GM21367 (cell line): ENCODE measurements at regions not wholly inside any gene's neighbourhood (a gene's known extent, or its start where the extent isn't known, plus 50 kb on each side); places are given as distances from the start of the nearest gene placed in this dataset.
"Not testable (repeated sequence)": the region's sequence is repeated elsewhere in the genome, so short reads cannot be mapped to it uniquely, and the experiment has no call there.

Experiments
- ATAC-seq: cut with Tn5 transposase; IDR thresholded peaks from one replicate; pipeline ENCODE4 v1.9.1; 2021; ENCODE audit not compliant: unreplicated experiment

DNA sequence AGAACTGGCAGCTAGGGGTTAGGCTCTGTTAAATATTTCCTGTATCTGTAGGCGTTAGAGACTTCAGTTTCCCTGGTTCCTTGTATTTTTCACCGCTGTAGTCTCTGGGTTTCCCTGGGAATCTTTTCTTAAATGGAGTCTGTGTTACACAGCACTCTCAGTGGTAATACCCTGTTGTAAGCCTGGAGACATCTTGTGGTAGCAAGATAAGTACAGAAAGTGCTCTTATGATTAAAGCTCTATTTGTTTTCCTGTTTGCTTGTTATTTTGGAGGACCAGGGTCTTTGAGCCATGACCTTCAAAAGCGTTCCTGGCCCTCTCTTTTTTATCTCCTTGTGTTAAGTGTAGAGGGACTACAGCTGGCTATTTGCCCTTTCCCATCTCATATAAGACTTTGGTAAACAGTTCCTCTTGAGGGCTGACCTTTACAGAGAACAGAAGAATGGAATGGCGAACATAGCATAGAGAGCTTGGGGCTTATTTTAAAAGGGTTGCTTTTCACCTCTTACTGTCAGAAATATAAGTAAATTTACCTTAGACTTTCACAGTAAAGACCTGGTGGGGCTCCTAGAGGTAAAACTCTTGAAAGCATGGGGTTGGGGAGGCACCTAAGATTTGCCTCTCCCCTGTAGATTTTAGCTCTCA is 782.5 kb downstream of the FAT4 start:
- ATAC-seq, result no peak

DNA sequence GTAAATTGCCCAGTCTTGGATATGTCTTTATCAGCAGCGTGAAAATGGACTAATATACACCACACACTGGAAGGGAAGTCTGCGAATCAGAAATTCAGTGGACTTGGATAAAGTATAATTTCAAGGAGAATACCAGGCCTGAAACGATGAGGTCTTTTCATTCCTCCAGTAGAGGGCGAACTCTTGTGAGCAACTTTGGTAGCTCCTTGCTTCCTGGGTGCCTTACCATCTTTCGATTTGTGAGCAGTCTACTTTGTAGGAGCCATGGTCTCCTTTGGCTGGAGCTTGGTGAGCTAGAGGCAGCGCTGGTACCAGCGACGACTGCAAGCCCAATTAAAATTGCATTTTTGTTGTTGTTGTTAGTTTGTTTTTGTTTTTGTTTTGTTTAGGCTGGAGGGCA is 791.9 kb downstream of the FAT4 start:
- ATAC-seq, result no peak

GRCh38 chr4:126109836-126110235 is 795.1 kb downstream of the FAT4 start:
- ATAC-seq, result no peak

GRCh38 chr4:126113058-126113457 is 798.3 kb downstream of the FAT4 start:
- no peak for ATAC-seq

DNA sequence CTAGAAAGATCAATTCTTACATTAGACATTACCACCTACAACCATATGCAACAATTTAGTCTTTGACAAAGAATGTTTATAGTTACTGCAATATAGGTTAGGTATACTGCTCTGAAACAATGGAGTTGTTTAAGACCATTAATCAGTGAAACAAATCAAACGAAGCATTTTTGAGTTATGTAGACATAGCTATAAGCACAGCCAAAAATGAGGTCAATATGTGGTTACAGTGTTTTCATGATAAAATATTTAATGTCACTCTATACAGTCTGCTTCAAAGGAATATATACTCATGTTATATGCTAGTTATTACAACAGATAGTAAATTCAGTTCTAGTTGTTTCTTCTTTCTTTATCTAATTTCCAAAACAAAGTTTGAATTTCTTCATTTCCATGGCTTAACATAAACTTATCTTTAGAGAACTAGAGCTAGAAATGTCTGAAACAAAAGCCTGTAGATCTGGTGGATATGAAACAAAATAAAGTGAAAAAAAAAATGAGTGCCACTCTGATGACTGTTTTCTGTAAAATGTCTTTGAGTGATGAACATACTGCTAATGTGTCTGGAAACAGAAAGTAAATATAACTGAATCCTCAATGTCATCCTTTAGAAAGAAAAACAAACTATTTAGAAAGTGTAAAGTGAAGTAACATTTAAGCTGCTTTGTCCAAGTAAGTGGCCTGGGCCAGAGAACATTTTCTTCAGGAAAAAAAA is 809.0 kb downstream of the FAT4 start:
- ATAC-seq, result no peak

DNA sequence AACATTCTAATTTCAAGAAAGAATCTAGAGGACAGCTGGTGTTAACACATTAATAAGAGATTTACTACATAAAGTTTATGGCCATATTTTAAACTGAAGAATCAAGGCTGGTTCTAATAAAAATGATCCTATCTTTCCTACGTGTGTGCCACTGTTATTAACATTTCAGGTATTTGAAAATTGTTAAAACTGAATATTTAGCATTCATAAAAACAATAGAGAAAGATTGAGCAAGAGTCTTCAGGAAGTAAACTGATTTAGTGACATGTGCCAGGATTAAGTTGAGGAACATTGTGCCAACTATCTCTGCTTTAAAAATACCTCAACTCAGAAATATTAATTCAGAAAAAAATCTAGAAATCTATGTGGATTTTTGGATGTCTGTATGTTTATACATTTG is 810.1 kb downstream of the FAT4 start:
- ATAC-seq, result no peak

- ATAC-seq, result no peak
Observed at GRCh38 chr4:126130215-126130614, 815.5 kb downstream of the FAT4 start.

- ATAC-seq, result no peak
Observed at GRCh38 chr4:126136922-126137781, 822.4 kb downstream of the FAT4 start.

GRCh38 chr4:126137782-126138170 is 823.0 kb downstream of the FAT4 start:
- no peak for ATAC-seq

- no peak for ATAC-seq
Observed at GRCh38 chr4:126144543-126145237, 829.9 kb downstream of the FAT4 start.

DNA sequence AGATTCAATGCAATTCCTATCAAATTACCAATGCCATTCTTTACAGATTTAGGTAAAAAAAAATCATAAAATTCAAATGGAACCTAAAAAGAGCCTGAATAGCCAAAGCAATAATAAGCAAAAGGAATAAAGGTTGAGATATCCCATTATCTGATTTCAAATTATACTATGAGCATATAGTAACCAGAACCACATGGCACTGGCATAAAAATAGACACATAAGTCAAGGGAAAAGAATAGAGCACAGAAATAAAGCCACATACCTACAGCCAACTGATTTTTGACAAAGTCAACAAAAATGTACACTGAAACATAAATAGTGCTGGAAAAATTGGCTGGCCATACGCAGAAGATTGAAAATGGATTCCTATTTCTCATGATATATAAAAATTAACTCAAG is 853.7 kb downstream of the FAT4 start:
- ATAC-seq, result no peak

DNA sequence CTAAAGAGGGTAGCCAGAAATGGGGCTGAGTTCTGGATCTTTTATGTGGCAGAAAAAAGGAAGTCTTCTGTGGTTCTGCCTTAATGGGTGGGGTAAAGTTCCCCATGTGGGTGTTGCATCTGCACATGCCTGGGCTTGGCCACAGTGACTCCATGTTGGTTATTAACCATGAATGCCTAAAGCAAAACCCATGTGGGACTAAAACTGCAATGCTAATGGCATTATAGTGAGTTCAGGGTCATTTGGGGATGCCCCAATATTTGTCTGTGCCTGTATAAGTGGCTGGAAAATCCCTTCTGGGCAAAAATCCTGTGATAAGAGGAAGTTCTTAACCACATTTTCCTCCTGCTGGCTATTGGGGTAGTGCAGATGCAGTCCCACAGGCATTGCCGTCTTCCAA is 857.4 kb downstream of the FAT4 start:
- no peak for ATAC-seq

DNA sequence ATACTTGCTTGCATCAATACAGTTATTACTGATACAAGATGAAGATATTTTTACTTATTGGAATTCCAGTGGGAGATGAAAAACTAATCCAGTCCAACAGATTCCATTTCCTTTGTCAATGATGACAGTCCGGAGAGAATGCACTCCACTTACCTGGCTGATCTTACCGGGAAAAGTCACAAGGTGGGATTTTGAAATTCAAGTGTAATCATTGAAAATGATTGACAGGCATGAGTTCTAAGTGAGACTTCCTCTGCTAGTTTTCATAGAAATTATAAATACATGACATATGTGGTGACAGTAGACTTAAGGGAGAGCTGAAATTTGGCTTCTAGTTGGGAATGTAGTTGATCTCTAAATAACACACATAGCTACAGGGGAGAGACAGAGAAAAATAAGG is 859.9 kb downstream of the FAT4 start:
- no peak for ATAC-seq

- ATAC-seq, result no peak
Observed at GRCh38 chr4:126180642-126181041, 865.9 kb downstream of the FAT4 start.

DNA sequence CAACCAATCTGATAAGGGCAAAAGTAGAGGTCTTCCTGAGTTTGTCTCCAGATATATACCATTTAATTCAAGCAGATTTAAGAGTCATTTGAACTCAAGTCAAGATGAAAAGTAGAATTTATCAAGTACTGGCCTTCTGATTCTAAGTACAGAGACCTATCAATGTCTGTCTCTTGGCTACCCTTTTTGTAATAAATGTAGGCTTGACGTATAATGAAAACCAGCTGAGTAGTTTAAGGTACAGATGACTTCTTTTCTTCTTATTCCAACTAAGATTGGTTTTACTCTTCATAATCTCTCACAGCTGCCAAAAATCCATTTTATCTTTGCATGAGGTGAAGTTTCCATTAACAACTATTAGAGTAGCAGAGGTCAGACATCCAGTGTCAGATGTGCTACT is 867.6 kb downstream of the FAT4 start:
- ATAC-seq, result no peak

DNA sequence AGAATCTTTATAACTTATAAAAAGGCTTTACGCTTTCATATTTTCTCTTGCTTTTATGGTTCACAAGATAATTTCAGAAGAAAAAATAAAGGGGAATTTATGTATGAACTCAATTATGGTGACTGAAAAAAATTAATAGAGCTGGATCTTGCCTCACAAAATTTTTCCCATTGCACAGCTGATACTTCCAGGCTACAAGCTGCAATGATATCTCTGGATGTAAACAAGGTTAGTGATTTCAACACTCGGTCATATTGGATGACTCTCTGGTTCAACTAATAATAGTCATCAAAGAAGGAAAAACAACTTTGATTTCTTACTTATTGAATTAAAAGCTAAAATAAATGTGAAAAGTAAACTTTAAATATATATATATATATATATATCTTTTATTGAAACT is 868.0 kb downstream of the FAT4 start:
- ATAC-seq, result no peak

- no peak for ATAC-seq
Observed at GRCh38 chr4:126183206-126183605, 868.5 kb downstream of the FAT4 start.

GRCh38 chr4:126191536-126191935 is 876.8 kb downstream of the FAT4 start:
- ATAC-seq, result no peak

GRCh38 chr4:126192506-126192905 is 877.8 kb downstream of the FAT4 start:
- no peak for ATAC-seq

DNA sequence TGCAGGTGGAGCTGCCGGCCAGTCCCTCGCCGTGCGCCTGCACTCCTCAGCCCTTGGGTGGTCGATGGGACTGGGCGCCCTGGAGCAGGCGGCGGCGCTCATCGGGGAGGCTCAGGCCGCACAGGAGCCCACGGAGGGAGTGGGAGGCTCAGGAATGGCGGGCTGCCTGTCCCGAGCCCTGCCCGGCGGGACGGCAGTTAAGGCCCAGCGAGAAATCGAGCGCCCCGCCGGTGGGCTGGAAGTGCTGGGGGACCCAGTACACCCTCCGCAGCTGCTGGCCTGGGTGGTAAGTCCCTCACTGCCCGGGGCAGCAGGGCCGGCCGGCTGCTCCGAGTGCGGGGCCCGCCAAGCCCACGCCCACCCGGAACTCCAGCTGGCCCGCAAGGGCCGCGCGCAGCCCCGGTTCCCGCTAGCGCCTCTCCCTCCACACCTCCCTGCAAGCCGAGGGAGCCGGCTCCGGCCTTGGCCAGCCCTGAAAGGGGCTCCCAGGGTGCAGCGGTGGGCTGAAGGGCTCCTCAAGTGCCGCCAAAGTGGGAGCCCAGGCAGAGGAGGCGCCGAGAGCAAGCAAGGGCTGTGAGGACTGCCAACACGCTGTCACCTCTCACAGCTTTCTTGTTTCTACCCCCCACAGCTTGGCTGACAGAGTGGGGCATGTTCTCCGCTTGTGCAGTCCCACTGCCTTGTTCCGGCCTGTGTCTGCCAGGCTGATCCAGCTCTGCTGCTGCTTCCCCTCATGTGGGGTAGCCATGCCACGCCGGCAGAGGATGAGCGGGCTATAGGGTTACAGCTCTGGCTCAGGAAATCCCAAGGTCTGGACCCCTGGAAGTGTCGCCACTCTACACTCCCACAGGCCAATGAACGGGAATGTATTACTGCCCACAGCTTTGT is 886.7 kb downstream of the FAT4 start:
- not testable (repeated sequence) for ATAC-seq
